Activated naive CD8-positive, alpha-beta T cell treated with anti-CD3 and anti-CD28 coated beads for 36 hours (primary cell): ENCODE measurements at regions not wholly inside any gene's neighbourhood (a gene's known extent, or its start where the extent isn't known, plus 50 kb on each side); places are given as distances from the start of the nearest gene placed in this dataset.

Experiments used
- DNase-seq: peaks from one replicate; pipeline ENCODE4 v3.0.0; 2021
- H3K27ac Mint-ChIP-seq: one replicate; pipeline ENCODE4 v1.8.0; 2022; ENCODE audit warnings: mild to moderate bottlenecking, moderate library complexity, mixed read lengths
- H3K27me3 Mint-ChIP-seq: one replicate; pipeline ENCODE4 v1.8.0; 2022; ENCODE audit warnings: mild to moderate bottlenecking, mixed read lengths
- H3K36me3 Mint-ChIP-seq: one replicate; pipeline ENCODE4 v1.8.0; 2021; ENCODE audit warnings: mild to moderate bottlenecking, mixed read lengths
- H3K4me1 Mint-ChIP-seq: one replicate; pipeline ENCODE4 v1.8.0; 2021; ENCODE audit warnings: mixed read lengths
- H3K4me3 Mint-ChIP-seq: one replicate; pipeline ENCODE4 v1.8.0; 2022; ENCODE audit warnings: mild to moderate bottlenecking, moderate library complexity, mixed read lengths
- H3K9me3 Mint-ChIP-seq: one replicate; pipeline ENCODE4 v1.8.0; 2022; ENCODE audit warnings: mixed read lengths

DNA sequence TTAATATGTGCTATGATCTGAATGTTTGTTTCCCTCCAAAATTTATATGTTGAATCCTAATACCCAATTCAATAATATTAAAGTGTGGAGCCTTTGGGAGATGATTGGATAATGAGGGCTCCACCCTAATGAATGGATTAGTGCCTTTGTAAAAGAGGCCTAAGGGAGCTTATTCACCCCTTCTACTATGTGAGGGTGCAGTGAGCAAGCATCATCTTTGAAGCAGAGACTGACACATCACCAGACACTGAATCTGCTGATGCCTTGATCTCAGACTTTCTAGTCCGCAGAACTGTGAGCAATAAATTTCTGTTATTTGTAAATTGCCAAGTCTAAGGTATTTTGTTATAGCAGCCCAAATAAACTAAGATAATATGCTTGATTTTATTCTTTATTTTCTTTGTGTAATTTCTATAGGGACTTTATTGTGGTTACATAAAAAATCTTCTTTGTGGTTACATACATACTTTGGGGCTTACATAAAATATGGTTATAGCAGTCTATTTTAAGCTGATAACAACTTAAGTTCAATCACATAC lies 131.1 kb upstream of the SLC38A2 start:
- no peaks in the 10 kb centered on the region for H3K27me3 Mint-ChIP-seq
- peaks cover 41% of the 10 kb centered on the region for H3K9me3 Mint-ChIP-seq
- H3K4me1 Mint-ChIP-seq = no peaks in the 10 kb centered on the region
- no peak overlapping the region for H3K4me3 Mint-ChIP-seq
- peaks cover 29% of the 10 kb centered on the region for H3K36me3 Mint-ChIP-seq
- no peak overlapping the region for H3K27ac Mint-ChIP-seq
- no peak for DNase-seq

DNA sequence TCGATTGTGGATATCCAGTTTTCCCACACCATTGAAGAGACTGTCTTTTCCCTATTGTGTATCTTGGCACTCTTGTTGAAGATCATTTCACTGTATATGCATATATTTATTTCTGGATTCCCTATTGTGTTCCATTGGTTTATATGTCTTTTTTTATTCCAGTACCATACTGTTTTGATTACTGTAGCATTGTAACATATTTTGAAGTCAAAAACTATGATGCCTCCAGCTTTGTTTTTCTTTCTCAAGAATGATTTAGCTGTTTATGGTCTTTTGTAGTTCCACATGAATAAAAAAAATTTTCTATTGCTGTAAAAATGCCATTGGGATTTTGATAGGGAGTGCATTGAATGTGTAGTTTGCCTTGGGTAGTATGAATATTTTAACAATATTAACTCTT lies 128.1 kb upstream of the SLC38A2 start:
- H3K27me3 Mint-ChIP-seq = no peaks in the 10 kb centered on the region
- no peaks in the 10 kb centered on the region for H3K4me1 Mint-ChIP-seq
- no peak overlapping the region for H3K4me3 Mint-ChIP-seq
- H3K9me3 Mint-ChIP-seq = peaks cover 32% of the 10 kb centered on the region
- H3K27ac Mint-ChIP-seq = no peak overlapping the region
- peaks cover 17% of the 10 kb centered on the region for H3K36me3 Mint-ChIP-seq
- no peak for DNase-seq

DNA sequence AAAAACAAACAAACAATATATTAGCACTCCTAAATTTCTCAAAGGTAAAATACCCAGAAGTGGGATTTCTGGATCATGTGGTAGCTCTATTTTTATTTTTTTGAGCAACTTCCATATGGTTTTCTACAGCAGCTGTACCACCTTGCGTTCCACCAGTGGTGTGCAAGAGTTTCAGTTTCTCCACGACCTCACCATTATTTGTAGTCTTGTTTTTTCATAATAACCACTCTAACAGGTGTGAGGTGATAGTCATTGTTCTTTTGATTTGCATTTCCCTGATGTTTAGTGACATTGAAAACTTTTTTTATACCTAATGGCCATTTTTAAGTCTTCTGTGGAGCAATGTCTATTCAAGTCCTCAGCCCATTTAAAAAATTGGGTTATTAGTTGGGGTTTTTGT lies 127.3 kb upstream of the SLC38A2 start:
- Mint-ChIP-seq H3K27me3 (no peaks in the 10 kb centered on the region), H3K9me3 (peaks cover 26% of the 10 kb centered on the region), H3K27ac (no peak overlapping the region), H3K4me3 (no peak overlapping the region), H3K4me1 (no peaks in the 10 kb centered on the region), H3K36me3 (peaks cover 12% of the 10 kb centered on the region)
- DNase-seq = no peak

DNA sequence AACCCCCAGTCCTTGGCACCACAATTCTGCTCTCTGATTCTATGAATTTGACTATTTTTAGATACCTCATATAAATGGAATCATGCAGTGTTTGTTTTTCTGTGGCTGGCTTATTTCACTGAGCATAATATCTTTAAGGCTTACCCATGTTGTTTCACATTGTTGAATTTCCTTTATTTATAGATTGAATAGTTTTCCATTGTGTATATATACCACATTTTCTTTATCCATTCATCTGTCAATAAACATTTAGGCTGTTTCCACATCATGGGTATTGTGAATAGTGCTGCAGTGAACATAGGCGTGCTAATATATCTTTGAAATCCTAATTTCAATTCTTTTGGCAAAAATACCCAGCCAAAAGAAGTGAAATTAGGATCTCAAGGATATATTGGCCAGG lies 126.7 kb upstream of the SLC38A2 start:
- H3K27me3 Mint-ChIP-seq = no peaks in the 10 kb centered on the region
- no peak overlapping the region for H3K4me3 Mint-ChIP-seq

DNA sequence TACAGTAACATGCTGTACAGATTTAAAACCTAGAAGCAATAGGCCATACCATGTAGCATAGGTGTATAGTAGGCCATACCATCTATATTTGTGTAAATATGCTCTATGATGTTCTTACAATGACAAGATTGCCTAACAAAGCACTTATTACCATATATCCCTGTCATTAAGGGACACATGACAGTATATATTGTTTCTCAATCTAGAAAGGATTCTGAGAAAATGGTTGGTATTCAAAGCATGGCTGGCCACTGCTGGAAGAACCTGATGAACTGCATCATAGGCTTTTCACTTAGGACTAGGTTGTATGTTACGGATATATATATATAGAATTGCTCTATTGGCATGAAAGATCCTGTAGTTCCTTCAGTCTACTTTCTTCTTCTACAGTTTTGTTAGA lies 125.2 kb upstream of the SLC38A2 start:
- no peak overlapping the region for H3K4me3 Mint-ChIP-seq

More for the DNA sequence above, 126.7 kb upstream of the SLC38A2 start:
- H3K27ac Mint-ChIP-seq = no peak overlapping the region
- peaks cover 24% of the 10 kb centered on the region for H3K9me3 Mint-ChIP-seq
- no peaks in the 10 kb centered on the region for H3K4me1 Mint-ChIP-seq
- peaks cover 8% of the 10 kb centered on the region for H3K36me3 Mint-ChIP-seq
- no peak for DNase-seq

DNA sequence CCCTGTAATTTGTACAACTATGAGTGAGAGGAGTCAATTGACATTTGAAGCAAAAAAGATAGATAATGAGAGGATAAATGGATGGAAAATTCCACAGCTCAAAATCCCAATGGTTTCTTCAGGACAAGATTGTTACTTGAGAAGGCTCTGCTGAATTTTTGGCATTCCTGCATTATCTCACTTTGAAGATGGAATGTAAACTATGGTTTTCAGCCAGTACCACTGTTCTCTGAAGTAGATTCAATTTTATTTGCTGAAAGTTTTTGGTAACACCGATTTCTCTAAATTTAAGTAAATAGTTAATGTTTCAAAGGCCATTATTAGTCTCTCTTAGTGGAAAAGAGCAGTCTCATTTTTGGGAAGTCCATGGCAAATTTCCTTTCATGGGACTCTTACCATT lies 121.9 kb upstream of the SLC38A2 start:
- Mint-ChIP-seq H3K9me3 (no peaks in the 10 kb centered on the region), H3K36me3 (no peaks in the 10 kb centered on the region), H3K4me3 (no peak overlapping the region), H3K4me1 (no peaks in the 10 kb centered on the region), H3K27ac (no peak overlapping the region), H3K27me3 (no peaks in the 10 kb centered on the region)
- no peak for DNase-seq

More for the DNA sequence above, 125.2 kb upstream of the SLC38A2 start:
- no peak overlapping the region for H3K27ac Mint-ChIP-seq
- H3K9me3 Mint-ChIP-seq = peaks cover 20% of the 10 kb centered on the region
- peaks cover 2% of the 10 kb centered on the region for H3K36me3 Mint-ChIP-seq
- H3K4me1 Mint-ChIP-seq = no peaks in the 10 kb centered on the region
- DNase-seq = no peak
- H3K27me3 Mint-ChIP-seq = no peaks in the 10 kb centered on the region

DNA sequence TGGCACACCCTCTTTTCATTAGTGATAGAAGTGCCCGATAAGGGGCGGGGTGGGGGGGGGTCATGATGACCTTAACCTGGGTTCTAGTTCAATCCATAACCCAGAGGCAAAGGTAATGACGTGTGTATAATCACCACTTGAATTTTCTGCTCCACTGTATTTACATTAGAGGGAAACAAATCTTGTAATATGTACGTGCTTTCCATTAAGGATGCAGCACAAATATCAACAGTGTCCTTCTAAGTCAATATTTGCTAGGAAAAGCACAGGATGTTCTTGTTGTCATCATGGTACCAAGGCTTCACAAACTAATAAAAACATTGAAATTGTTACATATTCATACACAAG lies 121.2 kb upstream of the SLC38A2 start:
- Mint-ChIP-seq H3K36me3 (no peaks in the 10 kb centered on the region), H3K4me3 (no peak overlapping the region), H3K27ac (no peak overlapping the region), H3K27me3 (no peaks in the 10 kb centered on the region), H3K9me3 (no peaks in the 10 kb centered on the region), H3K4me1 (no peaks in the 10 kb centered on the region)
- no peak for DNase-seq

DNA sequence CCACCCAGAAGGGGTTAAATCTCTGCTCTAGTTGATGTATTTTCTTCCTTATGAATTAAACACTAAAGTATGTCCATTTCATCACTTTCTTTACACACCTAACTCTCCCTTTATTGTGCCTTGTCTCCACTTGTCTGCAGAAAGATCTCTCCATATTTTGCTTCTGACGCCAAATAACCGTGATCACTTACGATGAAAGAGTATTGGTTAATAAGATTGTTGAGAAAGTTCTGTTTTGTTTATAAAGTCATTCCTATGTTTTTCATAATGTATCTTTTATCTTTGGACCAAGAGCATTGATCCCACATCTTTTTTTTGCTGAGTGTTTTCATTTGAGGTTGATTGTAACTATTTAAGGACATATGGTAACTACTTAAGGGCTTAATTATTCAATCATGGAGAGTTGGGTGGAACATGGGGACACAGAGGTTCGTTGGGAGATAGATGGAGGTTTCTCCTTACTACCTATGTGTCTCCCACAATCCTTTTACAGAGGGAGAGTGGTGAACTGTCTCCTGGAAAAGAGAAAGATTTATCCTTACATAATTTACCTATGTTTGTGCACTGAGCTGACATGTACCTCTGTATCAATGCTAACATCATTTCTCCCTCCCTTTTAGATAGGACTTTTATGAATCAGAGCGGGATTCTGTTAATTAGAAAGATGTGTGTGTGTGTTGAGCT lies 120.7 kb upstream of the SLC38A2 start:
- Mint-ChIP-seq H3K27ac (no peak overlapping the region), H3K9me3 (no peaks in the 10 kb centered on the region), H3K4me1 (no peaks in the 10 kb centered on the region), H3K4me3 (no peak overlapping the region), H3K36me3 (no peaks in the 10 kb centered on the region), H3K27me3 (no peaks in the 10 kb centered on the region)
- no peak for DNase-seq

DNA sequence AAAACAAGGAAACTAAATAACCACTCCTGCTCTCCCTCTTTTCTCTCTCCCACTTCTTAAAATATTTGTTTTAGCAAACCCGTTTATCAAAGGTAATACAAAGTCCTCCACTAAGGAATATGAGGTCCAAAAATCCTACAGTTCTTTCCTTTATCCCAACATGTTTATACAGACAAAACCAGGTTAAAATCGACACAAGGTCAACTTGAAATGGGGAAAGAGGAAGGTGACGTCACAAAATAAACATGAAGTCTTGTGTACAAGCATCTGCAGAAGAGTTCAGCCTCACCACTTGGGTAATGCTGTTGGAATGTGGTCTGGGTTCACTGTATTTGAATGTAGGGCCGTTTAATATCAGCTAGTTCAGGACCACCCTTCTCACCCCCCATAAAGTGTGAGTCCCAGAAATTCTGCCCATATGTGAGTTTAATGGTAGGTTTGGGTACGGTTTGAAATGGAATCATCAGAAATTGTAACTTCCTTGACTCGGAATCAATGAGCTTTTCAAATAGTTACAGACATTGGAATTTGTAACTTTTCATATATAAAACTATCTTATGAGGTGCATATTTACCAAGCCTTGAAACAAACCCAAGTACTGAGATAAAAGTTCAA lies 120.0 kb upstream of the SLC38A2 start:
- Mint-ChIP-seq H3K36me3 (no peaks in the 10 kb centered on the region), H3K4me1 (no peaks in the 10 kb centered on the region), H3K27ac (no peak overlapping the region), H3K9me3 (no peaks in the 10 kb centered on the region), H3K27me3 (no peaks in the 10 kb centered on the region), H3K4me3 (no peak overlapping the region)
- DNase-seq = no peak

DNA sequence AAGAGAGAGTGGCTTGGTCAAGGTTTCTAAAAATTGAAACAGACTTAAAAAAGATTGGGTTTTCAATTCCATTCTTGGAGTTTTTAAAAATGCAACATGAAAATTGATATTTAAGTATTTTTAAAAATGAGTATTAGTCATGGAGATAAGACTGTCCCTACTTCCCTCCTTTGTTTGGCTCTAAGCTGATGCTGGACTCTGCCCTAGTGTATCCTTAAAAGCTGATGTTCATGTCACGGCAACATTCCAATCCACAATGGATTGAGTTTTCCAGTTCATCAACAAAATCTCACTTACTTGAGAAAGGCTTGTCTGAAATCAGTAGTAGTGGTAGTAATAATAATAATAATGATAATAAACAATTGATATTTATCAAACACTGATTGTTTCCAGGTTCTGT lies 119.0 kb upstream of the SLC38A2 start:
- Mint-ChIP-seq H3K27ac (no peak overlapping the region), H3K4me1 (no peaks in the 10 kb centered on the region), H3K27me3 (no peaks in the 10 kb centered on the region), H3K9me3 (no peaks in the 10 kb centered on the region), H3K36me3 (no peaks in the 10 kb centered on the region), H3K4me3 (no peak overlapping the region)
- DNase-seq = no peak

DNA sequence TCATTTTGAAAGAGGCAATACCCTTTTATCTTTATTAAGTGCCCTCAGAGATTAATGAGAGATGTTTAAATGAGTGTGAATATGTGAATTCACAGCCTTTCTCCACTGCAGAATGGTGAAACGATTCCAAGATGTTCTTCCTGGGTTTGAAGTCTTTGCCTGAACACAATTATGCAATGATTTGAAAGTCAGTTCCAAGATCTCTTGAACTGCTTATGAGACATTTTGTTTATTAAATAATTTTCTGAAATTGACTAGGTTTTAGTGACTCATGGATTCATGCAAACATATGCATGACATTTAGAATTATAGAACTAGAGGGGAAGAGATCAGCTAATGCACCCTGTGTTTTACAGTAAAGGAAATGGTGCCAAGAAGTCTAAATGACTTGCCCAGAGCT lies 118.1 kb upstream of the SLC38A2 start:
- H3K36me3 Mint-ChIP-seq = no peaks in the 10 kb centered on the region
- H3K4me3 Mint-ChIP-seq = no peak overlapping the region
- H3K9me3 Mint-ChIP-seq = no peaks in the 10 kb centered on the region
- no peaks in the 10 kb centered on the region for H3K4me1 Mint-ChIP-seq
- DNase-seq = no peak
- no peak overlapping the region for H3K27ac Mint-ChIP-seq
- no peaks in the 10 kb centered on the region for H3K27me3 Mint-ChIP-seq

DNA sequence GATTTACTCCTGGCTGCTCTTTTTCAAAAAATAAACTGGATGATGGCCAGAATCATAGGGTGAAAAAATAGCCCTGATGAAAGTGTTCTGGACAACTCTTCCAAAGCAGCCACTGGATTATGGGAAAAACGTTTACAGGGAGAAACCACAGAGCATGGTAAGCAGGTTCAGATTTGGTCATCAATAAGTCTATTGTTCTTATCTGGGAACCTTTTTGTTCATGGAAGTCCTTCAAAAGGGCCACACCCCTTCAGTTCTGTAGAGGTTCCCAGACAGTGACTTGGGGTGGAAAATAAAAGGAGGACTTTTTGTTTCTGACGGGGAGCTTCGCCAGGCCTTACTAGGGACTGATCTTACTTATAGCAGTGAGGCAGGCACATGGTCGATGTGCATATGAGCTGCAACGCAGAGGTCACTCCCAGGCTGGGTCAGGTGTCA lies 117.4 kb upstream of the SLC38A2 start:
- H3K27me3 Mint-ChIP-seq = no peaks in the 10 kb centered on the region
- no peaks in the 10 kb centered on the region for H3K4me1 Mint-ChIP-seq
- H3K27ac Mint-ChIP-seq = no peak overlapping the region
- no peaks in the 10 kb centered on the region for H3K36me3 Mint-ChIP-seq
- DNase-seq = no peak
- H3K9me3 Mint-ChIP-seq = no peaks in the 10 kb centered on the region
- H3K4me3 Mint-ChIP-seq = no peak overlapping the region

DNA sequence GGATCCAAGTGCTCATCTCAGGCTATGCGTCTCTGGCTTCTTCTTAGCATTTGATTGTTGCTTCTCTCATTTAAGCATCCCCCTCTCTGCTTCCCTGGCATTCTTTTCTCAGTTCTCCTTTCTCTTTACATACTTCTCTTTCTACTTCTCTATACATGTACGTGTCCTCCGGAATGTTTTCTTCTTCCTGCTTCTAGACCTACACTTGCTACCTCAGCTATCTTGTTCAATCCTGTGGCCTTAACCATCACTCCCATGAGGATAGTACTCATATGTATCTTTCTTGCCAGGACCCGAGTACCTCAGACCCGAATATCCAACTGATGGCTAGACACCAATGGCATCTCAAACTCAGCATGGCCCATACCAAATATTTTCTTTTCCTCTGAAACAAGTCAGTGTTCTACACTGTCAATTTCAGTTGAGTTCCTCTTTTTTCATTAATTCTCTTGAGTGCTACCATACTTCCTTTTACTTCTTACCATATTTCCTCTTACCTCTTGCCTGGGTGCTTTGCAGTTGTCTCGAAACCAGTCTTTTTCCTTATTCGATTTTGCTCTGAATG lies 115.1 kb upstream of the SLC38A2 start:
- Mint-ChIP-seq H3K36me3 (peaks cover 2% of the 10 kb centered on the region), H3K4me1 (no peaks in the 10 kb centered on the region), H3K27ac (no peak overlapping the region), H3K27me3 (no peaks in the 10 kb centered on the region), H3K4me3 (no peak overlapping the region), H3K9me3 (no peaks in the 10 kb centered on the region)
- DNase-seq = no peak

DNA sequence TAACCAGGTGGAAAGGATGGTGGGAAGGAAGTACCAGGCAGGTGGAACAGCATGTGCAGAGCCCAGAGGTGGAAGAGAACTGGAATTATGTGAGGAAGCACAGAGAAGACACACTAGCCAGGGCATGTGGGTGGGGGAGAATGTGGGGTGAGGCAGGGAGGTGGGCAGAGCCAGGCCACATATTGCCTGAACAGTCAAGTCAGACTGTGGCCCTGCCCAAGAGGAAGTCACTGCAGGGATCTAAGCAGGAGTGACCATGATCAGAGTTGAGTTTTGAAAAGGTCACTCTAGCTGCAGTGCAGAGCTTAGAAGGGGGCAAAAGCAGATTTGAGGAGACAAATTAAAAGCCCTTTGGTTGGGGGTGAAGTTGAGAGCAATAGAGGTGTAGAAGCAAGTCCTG lies 114.0 kb upstream of the SLC38A2 start:
- H3K36me3 Mint-ChIP-seq = peaks cover 2% of the 10 kb centered on the region

DNA sequence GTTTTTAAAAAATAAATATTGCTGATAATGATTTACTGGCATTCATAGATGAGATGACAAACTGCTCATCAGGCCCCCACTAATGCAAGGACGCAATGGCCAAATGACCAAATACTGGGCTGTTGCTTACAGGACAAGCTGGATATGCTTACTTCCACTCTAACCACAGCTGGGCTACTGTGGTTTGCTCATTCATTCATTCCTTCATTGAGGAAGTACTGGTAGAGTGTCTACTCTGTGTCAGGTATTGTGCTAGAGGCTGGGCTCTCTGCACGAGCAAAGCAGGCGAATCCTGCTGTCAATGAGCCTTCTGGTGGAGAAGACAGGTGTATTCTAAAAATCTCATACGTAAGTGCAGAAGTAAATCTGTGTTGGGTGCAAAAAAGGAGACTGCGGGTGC lies 113.3 kb upstream of the SLC38A2 start:
- H3K27ac Mint-ChIP-seq = no peak overlapping the region
- H3K4me3 Mint-ChIP-seq = no peak overlapping the region
- H3K9me3 Mint-ChIP-seq = no peaks in the 10 kb centered on the region
- no peak for DNase-seq
- H3K36me3 Mint-ChIP-seq = peaks cover 2% of the 10 kb centered on the region
- no peaks in the 10 kb centered on the region for H3K27me3 Mint-ChIP-seq
- H3K4me1 Mint-ChIP-seq = no peaks in the 10 kb centered on the region

More for the DNA sequence above, 114.0 kb upstream of the SLC38A2 start:
- H3K4me1 Mint-ChIP-seq = no peaks in the 10 kb centered on the region
- DNase-seq = no peak
- no peaks in the 10 kb centered on the region for H3K27me3 Mint-ChIP-seq
- no peak overlapping the region for H3K4me3 Mint-ChIP-seq
- H3K27ac Mint-ChIP-seq = no peak overlapping the region
- no peaks in the 10 kb centered on the region for H3K9me3 Mint-ChIP-seq
